ENCODE measurements at regions not wholly inside any gene's neighbourhood (a gene's known extent, or its start where the extent isn't known, plus 50 kb on each side); places are given as distances from the start of the nearest gene placed in this dataset.

DNA sequence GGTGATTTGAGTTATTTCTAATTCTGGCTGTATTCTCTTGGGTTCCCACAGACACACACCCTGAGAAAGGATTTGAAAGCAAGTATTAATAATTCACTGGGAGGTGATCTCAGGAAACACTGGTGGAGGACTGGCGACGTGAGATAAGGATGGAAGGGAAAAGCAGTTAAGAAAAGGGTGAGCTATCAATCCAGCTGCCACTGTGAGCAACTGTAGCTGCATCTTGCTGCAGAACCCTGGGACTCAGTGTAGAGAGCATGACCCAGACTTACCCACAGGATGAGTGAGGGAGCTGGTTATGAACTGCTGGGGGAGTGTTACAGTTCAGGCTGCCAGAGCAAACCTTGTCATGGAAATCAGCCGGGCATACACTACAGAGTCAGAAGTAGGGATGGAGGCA, 71.9 kb downstream of the RESF1 start:
- no peaks in the 10 kb centered on the region for H3K9me3 ChIP-seq (ENCODE audit: control insufficient read depth, insufficient read depth, low read depth, low read length)

DNA sequence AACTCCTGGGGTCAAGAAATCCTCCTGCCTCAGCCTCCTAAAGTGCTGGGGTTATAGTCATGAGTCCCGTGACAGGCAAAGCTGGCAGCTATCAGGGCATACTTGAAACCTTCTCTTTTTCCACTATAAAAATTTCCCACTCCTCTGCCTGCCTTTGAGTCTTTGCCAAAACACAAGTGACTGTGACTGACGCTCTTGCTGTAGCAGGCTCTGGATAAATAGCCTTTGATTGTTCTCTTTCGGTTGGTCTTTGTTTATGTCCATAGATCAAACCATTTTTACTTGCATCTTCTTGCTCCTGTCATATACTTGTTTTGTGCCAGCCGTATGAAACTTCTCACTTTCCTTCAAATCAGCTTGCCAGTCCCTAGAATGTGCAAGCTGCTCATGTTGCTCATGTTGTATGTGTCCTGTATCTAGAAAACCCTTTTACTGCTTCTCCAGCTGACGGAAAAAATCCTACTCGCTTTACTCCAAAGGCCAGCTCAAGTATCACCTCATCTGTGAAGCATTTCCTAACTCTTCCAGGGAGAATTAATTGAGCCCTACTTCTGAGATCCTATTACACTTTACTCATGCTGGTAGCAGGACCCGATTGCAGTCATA, 73.1 kb downstream of the RESF1 start:
- Histone ChIP-seq H3K27ac (ENCODE audit: extremely low read depth, low read depth, low read length) (no peak overlapping the region), H3K9me3 (ENCODE audit: control insufficient read depth, insufficient read depth, low read depth, low read length) (no peaks in the 10 kb centered on the region), H3K36me3 (ENCODE audit: control insufficient read depth in 2 of 2, insufficient read depth in 1 of 2, low read length in 2 of 2) (no peaks in the 10 kb centered on the region), H3K4me1 (ENCODE audit: control insufficient read depth, insufficient read depth, low read length) (peaks cover 5% of the 10 kb centered on the region), H3K4me3 (ENCODE audit: low read depth, low read length) (no peak overlapping the region)
- CTCF ChIA-PET, result interaction anchor here (0.9 kb wide), 1 partner anchor 8 kb away, joined by 5 read pairs; no protein-coding TSS in a partner anchor
- POLR2A ChIA-PET, result no interaction called here
- TF ChIP-seq ZNF600 (tag by site-specific recombination; IDR thresholded peaks at IDR 0.05) (peak; percentile 83; the same call in 1 of the 2 replicates), ZNF214 (tag by site-specific recombination; IDR thresholded peaks at IDR 0.05; ENCODE audit: borderline replicate concordance) (no peak), ZNF121 (tag by site-specific recombination; IDR thresholded peaks at IDR 0.05) (0 out of 2 replicates have a peak, but pooled peaks have one; percentile 9), GFI1B (tag by site-specific recombination; IDR thresholded peaks at IDR 0.05) (0 out of 2 replicates have a peak, but pooled peaks have one; percentile 61), ZBTB20 (tag by site-specific recombination; IDR thresholded peaks at IDR 0.05) (peak; percentile 22; the same call in 1 of the 2 replicates), REPIN1 (tag by site-specific recombination; IDR thresholded peaks at IDR 0.05; ENCODE audit: low read depth) (no peak), SCRT1 (tag by site-specific recombination; IDR thresholded peaks at IDR 0.05; ENCODE audit: borderline replicate concordance) (no peak), BCL11A (tag by site-specific recombination; IDR thresholded peaks at IDR 0.05; ENCODE audit: low read depth) (0 out of 2 replicates have a peak, but pooled peaks have one; percentile 12), ZNF837 (tag by site-specific recombination; IDR thresholded peaks at IDR 0.05) (no peak), ZBTB48 (tag by site-specific recombination; IDR thresholded peaks at IDR 0.05) (0 out of 2 replicates have a peak, but pooled peaks have one; percentile 19), GLIS1 (tag by site-specific recombination; IDR thresholded peaks at IDR 0.05) (peak; percentile 31; the same call in 1 of the 2 replicates)
- TF ChIP-seq, protein P1, sequence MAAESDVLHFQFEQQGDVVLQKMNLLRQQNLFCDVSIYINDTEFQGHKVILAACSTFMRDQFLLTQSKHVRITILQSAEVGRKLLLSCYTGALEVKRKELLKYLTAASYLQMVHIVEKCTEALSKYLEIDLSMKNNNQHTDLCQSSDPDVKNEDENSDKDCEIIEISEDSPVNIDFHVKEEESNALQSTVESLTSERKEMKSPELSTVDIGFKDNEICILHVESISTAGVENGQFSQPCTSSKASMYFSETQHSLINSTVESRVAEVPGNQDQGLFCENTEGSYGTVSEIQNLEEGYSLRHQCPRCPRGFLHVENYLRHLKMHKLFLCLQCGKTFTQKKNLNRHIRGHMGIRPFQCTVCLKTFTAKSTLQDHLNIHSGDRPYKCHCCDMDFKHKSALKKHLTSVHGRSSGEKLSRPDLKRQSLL (tag by site-specific recombination; IDR thresholded peaks at IDR 0.05), result peak; percentile 41; the same call in 1 of the 2 replicates
- TF ChIP-seq, protein P2, sequence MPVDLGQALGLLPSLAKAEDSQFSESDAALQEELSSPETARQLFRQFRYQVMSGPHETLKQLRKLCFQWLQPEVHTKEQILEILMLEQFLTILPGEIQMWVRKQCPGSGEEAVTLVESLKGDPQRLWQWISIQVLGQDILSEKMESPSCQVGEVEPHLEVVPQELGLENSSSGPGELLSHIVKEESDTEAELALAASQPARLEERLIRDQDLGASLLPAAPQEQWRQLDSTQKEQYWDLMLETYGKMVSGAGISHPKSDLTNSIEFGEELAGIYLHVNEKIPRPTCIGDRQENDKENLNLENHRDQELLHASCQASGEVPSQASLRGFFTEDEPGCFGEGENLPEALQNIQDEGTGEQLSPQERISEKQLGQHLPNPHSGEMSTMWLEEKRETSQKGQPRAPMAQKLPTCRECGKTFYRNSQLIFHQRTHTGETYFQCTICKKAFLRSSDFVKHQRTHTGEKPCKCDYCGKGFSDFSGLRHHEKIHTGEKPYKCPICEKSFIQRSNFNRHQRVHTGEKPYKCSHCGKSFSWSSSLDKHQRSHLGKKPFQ (tag by site-specific recombination; IDR thresholded peaks at IDR 0.05), result no peak

More for the DNA sequence above, 71.9 kb downstream of the RESF1 start:
- TF ChIP-seq, protein P3, sequence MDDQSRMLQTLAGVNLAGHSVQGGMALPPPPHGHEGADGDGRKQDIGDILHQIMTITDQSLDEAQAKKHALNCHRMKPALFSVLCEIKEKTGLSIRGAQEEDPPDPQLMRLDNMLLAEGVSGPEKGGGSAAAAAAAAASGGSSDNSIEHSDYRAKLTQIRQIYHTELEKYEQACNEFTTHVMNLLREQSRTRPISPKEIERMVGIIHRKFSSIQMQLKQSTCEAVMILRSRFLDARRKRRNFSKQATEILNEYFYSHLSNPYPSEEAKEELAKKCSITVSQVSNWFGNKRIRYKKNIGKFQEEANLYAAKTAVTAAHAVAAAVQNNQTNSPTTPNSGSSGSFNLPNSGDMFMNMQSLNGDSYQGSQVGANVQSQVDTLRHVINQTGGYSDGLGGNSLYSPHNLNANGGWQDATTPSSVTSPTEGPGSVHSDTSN (CRISPR knock-in tag; IDR thresholded peaks at IDR 0.05), result no peak
- TF ChIP-seq ZNF311 (tag by site-specific recombination; IDR thresholded peaks at IDR 0.05; ENCODE audit: borderline replicate concordance) (no peak), ZNF211 (tag by site-specific recombination; IDR thresholded peaks at IDR 0.05; ENCODE audit: low read depth) (no peak), ZNF366 (tag by site-specific recombination; conservative IDR thresholded peaks at IDR 0.05) (no peak), ZNF394 (tag by site-specific recombination; IDR thresholded peaks at IDR 0.05; ENCODE audit: borderline replicate concordance) (no peak), ZXDB (tag by site-specific recombination; IDR thresholded peaks at IDR 0.05) (no peak)
- TF ChIP-seq, protein P4, sequence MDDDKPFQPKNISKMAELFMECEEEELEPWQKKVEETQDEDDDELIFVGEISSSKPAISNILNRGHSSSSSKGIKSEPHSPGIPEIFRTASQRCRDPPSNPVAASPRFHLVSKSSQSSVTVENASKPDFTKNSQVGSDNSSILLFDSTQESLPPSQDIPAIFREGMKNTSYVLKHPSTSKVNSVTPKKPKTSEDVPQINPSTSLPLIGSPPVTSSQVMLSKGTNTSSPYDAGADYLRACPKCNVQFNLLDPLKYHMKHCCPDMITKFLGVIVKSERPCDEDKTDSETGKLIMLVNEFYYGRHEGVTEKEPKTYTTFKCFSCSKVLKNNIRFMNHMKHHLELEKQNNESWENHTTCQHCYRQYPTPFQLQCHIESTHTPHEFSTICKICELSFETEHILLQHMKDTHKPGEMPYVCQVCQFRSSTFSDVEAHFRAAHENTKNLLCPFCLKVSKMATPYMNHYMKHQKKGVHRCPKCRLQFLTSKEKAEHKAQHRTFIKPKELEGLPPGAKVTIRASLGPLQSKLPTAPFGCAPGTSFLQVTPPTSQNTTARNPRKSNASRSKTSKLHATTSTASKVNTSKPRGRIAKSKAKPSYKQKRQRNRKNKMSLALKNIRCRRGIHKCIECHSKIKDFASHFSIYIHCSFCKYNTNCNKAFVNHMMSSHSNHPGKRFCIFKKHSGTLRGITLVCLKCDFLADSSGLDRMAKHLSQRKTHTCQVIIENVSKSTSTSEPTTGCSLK (tag by site-specific recombination; IDR thresholded peaks at IDR 0.05), result no peak
- TF ChIP-seq, protein P5, sequence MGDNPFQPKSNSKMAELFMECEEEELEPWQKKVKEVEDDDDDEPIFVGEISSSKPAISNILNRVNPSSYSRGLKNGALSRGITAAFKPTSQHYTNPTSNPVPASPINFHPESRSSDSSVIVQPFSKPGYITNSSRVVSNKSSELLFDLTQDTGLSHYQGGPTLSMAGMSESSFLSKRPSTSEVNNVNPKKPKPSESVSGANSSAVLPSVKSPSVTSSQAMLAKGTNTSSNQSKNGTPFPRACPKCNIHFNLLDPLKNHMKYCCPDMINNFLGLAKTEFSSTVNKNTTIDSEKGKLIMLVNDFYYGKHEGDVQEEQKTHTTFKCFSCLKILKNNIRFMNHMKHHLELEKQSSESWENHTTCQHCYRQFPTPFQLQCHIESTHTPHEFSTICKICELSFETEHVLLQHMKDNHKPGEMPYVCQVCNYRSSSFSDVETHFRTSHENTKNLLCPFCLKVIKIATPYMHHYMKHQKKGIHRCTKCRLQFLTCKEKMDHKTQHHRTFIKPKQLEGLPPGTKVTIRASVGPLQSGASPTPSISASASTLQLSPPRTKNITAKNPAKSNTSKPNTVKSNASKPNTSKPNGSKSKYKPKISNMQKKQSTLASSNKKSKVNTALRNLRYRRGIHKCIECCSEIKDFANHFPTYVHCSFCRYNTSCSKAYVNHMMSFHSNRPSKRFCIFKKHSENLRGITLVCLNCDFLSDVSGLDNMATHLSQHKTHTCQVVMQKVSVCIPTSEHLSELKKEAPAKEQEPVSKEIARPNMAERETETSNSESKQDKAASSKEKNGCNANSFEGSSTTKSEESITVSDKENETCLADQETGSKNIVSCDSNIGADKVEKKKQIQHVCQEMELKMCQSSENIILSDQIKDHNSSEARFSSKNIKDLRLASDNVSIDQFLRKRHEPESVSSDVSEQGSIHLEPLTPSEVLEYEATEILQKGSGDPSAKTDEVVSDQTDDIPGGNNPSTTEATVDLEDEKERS (tag by site-specific recombination; IDR thresholded peaks at IDR 0.05), result no peak
- TF ChIP-seq, protein P6, sequence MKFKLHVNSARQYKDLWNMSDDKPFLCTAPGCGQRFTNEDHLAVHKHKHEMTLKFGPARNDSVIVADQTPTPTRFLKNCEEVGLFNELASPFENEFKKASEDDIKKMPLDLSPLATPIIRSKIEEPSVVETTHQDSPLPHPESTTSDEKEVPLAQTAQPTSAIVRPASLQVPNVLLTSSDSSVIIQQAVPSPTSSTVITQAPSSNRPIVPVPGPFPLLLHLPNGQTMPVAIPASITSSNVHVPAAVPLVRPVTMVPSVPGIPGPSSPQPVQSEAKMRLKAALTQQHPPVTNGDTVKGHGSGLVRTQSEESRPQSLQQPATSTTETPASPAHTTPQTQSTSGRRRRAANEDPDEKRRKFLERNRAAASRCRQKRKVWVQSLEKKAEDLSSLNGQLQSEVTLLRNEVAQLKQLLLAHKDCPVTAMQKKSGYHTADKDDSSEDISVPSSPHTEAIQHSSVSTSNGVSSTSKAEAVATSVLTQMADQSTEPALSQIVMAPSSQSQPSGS (tag by site-specific recombination; IDR thresholded peaks at IDR 0.05; ENCODE audit: low read depth), result no peak
- Histone ChIP-seq H3K4me1 (ENCODE audit: control insufficient read depth, insufficient read depth, low read length) (peaks cover 5% of the 10 kb centered on the region), H3K27ac (ENCODE audit: extremely low read depth, low read depth, low read length) (no peak overlapping the region), H3K36me3 (ENCODE audit: control insufficient read depth in 2 of 2, insufficient read depth in 1 of 2, low read length in 2 of 2) (no peaks in the 10 kb centered on the region), H3K4me3 (ENCODE audit: low read depth, low read length) (no peak overlapping the region)
- POLR2A ChIA-PET, result no interaction called here
- CTCF ChIA-PET, result interaction anchor here (0.6 to 0.9 kb wide), 2 partner anchors 10 to 321 kb away, joined by 5 read pairs; no protein-coding TSS in a partner anchor

Data from HEK293 (cell line).